ENCODE measurements at regions not wholly inside any gene's neighbourhood (a gene's known extent, or its start where the extent isn't known, plus 50 kb on each side); places are given as distances from the start of the nearest gene placed in this dataset.
"Not testable (repeated sequence)": the region's sequence is repeated elsewhere in the genome, so short reads cannot be mapped to it uniquely, and the experiment has no call there.

DNA sequence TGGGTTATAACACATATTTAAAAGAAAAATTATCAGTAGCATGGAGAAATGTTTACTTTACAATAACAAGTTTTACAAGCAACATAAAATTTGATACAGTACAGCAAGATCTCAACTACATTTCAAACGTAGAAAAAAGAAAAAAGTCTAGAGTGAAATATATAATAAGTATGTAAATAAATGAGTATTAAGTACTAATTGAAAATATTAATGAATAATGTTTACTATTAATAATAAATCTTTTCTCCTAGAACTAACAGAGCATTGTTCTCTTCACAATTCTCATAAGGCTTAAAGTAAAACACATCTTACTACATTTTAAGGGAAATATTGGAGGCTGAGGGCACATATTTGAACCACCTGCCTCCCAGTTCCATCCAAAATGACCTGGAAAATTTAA, 72.1 kb downstream of the TMEM212 start:
- no peak for DNase-seq (ENCODE audit: low spot score)

DNA sequence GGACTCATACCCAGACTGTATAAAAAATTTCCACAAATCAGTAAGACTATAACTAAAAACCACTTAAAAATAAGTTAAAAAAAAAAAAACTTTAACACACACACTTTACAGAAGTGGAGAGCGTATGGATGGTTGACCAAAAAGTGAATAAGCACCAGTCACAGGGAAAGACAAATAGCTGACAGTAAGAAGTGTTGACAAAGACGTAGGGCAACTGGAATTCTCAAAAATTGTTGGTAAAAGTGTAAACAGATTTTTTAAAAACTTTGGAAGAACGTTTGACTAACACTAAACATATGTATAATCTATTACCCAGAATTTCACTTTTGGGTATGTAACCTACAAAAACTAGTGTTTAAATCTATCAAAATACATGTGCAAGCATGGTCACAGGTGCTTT, 73.7 kb downstream of the TMEM212 start:
- DNase-seq (ENCODE audit: low spot score) = no peak

DNA sequence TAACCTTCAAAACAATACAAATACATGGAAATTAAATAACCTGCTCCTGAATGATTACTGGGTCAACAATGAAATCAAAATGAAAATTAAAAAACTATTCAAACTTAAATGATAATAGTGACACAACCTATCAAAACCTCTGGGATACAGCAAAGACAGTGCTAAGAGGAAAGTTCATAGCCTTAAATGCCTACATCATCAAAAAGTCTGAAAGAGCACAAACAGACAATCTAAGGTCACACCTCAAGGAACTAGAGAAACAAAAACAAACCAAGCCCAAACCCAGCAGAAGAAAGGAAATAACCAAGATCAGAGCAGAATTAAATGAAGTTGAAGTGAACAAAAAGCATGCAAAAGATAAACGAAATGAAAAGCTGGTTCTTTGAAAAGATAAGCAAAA, 79.5 kb downstream of the TMEM212 start:
- not testable (repeated sequence) for DNase-seq (ENCODE audit: low spot score)

DNA sequence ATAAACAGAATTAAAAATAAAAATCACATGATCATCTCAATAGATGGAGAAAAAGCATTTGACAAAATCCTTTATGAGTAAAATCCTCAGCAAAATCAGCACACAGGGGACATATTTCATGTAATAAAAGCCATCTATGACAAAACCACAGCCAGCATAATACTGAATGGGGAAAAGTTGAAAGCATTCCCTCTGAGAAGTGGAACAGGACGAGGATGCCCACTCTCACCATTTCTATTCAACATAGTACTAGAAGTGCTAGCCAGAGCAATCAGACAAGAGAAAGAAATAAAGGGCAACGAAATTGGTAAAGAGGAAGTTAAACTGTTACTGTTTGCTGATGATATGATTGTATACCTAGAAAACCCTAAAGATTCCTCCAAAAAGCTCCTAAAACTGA, 80.5 kb downstream of the TMEM212 start:
- not testable (repeated sequence) for DNase-seq (ENCODE audit: low spot score)

DNA sequence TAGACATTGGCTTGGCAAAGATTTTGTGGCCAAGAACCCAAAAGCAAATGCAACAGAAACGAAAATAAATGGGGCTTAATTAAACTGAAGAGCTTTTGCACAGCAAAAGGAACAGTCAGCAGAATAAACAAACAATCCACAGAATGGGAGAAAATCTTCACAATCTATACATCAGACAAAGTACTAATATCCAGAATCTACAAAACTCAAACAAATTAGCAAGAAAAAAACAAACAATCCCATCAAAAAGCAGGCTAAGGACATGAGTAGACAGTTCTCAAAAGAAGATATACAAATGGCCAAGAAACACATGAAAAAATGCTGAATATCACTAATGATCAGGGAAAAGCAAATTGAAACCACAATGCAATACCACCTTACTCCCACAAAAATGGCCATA, 81.7 kb downstream of the TMEM212 start:
- not testable (repeated sequence) for DNase-seq (ENCODE audit: low spot score)

DNA sequence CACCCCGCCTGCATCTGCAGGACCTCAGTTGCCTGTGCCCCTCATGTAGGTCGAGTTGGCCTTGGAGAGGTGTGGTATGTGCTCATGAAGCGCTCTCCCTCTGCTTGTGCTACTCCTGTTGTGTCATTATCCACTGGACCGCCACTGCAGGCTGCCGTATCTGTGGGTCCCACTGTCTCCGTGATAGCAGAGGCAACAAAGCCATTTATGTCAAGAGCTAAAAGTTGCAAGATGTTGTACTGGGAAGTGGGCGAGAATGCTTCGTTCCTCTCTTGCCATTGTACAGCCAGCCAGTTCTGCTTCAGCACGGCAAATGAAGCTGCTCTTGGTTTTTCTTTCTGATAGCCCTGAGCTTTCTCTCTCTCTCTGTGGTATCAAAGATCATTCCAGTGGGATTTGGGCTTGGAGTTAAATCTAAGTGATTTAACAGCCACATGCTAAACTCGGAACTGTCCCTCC, 89.0 kb downstream of the TMEM212 start:
- DNase-seq (ENCODE audit: low spot score) = peak; percentile 87

DNA sequence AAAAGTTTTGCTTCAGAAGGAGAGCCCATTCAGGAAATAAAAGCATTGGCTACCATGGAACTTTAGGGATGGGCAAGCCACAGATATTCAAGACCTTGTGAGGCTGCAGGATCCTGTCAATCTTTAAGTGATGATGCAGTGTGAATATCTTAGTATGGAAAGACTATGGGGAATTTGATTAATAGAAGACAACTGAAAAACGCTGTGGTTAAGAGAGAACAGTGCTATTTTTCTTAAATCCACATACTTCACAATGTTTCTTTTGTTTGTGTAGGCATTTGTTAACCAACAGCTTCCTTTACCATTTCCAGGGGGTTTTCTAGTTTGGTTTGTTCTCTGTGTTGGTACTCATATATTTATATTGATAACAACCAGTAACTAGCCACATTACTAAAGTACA, 90.3 kb downstream of the TMEM212 start:
- no peak for DNase-seq (ENCODE audit: low spot score)

DNA sequence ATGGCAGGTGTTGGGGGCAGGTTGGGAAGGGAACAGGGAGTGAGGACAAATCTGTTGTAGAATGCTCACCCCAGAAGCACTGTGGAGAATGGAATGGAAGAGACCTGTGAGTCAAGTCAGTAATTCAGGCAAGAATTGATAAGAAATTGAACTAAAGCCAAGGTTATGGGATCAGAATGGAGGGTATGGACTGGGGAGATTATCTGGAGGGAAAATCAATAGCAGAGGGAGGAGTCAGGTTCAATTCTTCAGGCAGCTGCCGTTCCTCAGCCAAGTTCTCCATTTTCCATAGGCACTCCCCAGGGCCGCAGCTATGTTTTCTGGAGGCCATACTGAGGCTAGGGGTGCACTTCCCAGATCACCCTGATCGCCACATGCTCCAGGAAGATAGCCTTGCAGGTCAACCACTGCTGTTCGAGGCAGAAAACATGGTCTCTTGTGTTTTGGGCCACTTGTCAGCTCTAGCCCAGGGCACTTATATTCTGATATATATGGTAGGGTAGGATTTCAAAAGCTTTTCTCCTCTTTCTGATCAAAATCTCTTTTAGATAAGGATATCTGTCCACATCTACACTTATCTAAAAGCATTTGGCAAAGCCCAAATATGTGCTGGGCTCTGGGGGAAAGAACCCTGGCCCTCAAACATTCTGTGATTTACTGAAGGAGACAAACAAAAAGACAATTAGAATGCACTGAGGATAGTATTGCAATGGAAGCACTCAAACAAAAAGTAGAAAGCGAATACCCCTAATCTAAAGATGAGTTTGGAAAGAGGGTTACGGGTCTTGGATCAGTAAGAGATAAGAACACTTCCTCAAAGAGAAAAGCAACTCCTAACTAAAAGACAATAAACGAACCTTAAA, 92.3 kb downstream of the TMEM212 start:
- peak; percentile 71 for DNase-seq (ENCODE audit: low spot score)

DNA sequence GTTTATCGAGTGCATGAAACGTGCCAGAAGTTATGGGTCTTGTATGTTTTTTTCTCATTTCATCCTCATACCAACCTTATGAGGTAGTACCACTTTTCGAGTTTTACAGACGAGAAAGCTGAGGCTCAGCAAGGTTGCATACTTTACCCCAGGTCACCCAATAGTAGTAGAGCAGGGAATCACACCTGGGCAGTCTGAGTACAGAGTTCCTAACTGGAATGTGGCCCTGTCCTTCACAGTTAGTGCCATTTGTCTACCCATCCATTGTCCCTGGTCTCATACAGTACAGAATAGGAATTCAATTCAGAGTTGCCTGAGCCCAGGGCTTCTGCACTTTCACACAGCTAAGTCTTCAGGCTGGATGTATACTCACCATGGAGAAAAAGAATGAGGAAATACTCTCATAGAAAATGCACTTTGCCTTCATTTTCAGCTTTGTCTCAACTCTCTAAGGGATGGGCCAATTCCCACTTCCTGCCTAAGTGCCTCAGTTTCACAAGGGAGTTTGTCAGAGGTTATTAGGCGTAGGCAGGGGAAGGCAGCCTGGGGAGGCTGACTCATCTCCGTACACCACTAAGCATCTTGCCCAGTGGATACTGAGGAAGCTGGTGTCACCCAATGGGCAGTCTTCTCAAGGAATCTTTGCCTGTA, 93.2 kb downstream of the TMEM212 start:
- DNase-seq (ENCODE audit: low spot score) = peak; percentile 57

DNA sequence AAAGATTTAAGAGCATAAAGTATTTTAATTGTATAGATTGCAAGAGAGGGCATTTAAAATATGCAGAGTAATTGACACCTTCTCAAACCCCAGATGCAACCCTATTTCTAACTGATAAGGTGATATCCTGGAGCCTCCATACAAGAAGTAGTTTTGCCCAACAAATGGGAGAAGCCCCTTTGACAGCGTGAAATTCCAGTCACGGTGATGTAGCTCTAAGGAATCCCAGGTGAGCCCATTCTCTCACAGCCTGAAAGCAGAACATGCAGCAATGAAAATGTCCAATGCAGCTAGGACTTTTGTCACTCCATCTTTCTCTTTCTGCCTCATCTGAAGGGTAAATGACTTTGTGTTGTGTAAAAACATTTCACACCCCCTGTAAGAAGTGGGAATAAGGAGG, 96.4 kb downstream of the TMEM212 start:
- DNase-seq (ENCODE audit: low spot score) = no peak

DNA sequence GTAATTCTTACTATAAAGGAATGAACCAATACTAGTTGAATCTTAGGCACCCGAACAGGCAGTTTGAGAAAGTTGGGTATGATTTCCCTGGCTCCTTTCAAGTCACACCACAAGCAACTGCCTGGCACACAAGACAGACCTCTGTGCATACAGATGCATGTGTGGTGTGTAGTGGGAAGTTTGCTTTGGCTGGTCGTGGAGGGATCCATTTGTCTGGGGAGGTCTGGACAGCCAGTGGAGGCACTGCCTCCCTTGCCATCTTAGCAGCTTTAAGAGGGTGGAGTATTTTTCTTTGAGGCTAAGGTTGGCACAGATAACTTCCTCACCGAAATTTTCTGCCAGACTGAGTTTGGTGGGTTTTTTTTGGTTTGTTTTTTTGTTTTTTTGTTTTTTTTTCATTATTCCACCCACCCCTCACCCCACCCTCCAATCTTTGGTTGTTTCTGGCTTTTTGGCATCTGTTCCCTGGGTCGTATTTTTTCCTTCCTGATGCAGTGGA, 97.1 kb downstream of the TMEM212 start:
- no peak for DNase-seq (ENCODE audit: low spot score)

DNA sequence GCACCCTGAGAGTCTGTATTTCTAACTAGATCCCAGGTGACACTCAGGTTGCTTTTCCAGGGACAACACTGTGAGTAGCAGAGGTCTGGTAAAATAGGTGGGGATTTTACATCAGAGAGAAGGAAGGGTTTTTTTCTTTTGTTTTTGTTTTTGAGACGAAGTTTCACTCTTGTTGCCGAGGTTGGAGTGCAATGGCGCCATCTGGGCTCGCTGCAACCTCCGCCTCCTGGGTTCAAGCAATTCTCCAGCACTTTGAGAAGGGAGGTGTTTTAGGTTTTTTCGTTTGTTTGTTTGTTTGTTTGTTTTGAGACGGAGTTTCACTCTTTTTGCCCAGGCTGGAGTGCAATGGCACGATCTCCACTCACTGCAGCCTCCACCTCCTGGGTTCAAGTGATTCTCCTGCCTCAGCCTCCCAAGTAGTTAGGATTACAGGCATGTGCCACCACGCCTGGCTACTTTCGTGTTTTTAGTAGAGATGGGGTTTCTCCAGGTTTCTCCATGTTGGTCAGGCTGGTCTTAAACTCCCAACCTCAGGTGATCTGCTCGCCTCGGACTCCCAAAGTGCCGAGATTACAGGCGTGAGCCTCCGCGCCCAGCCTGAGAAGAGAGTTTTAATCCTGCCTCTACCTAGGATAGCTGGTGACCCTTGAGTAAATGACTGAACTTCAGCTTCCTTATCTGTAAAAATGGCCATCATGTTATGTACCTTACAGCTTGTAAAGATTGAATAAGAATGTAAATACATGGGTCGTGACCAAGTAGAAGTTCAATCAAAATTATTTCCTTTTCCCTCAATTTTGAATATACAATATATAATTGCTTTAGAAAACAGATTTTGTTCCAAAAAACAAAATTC, 95.9 kb upstream of the FNDC3B start:
- DNase-seq (ENCODE audit: low spot score) = no peak

DNA sequence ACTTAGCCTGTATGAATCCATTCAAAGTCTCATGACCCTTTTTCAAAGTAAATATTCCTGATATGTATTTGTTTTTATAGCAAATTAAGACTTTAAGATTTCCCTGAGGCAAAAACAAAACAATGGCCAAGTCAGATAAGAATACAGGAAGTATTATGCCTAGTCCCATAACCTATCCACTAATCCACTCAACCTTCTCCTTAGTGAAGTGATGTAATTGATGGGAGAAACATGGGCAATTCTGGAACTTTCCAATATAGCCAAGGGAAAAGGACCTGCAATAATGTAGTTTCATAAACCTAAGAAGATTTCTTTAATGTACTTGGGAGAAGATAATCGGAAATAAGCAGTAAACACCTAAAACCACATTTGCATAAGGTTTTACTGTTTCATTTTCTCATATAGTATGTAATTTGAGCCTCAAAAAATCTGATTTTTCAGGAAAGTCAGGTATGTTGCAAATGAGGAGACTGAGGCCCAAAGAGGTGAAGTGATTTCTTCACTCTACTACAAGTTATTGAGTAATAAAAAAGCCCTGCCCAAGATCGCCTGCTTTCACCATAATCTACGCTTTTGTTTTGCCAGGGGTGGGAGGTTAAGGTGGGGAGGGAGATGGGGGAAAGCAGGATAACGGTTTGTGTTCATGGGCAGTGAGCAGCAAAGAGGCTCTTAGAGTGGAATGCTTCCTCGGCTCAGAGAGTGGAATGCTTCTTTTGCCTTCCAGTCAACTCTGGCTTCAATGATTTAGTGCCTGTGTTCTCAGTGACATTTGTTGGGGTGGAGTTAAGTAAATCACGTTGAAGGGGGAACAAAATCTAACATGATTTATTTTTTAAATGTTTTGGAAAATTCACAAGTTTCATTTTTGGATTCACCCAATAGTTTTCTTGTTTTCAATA, 95.0 kb upstream of the FNDC3B start:
- DNase-seq (ENCODE audit: low spot score) = peak; percentile 82

DNA sequence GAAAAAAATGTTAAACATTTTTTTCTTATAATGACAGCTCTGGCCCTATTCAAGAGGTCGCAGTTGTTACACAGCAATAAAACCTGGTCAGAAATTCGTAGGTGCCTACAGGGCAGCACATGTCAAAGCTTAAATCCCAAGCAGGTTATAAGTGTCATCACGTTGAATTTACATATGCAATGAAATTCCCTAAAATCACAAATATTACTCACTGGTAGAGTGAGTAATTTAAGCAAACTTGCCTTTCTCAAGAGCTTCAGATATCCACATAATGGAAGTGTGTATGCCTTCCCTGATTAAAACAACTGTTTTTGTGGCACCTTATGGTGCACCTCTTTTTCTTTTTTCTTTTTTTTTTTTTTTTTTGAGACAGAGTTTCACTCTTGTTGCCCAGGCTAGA, 90.7 kb upstream of the FNDC3B start:
- DNase-seq (ENCODE audit: low spot score) = no peak

DNA sequence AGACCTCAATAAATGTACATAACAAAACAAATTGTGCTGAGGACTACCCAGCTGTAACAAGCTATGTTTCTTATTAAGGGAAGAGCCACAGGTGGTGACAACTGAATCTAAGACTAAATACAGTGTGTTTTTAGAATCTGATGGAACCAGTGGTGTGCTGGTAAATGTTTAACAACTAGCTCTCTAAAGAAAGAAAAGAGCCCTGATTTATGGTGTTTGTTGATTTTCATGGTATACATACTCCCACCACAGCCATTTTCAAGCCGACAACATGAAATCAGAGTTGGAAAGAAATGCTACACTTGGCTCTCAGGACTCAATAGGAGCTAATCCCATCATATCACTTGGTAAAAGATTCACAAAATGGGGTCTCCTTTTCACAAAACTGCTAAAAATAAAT, 89.8 kb upstream of the FNDC3B start:
- DNase-seq (ENCODE audit: low spot score) = no peak

DNA sequence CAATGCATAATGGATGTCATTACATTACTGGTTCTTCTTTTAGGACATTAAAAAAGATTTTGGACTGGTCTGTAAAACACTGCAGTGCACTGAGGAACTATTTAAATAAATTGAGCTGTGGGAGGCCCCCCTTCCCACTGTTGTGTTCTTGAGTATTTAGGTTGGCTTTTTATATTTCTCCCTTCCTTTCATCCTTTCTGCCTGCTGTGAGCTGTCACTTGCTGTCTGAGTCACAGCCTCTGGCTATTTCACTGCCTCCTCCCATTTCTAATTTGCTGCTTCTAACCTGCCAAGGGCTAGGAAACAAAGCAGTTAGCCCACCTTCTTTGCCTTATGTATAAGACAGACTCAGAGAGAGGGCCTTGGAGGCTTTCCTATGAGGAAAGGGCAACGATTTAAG, 89.0 kb upstream of the FNDC3B start:
- peak; percentile 68 for DNase-seq (ENCODE audit: low spot score)

DNA sequence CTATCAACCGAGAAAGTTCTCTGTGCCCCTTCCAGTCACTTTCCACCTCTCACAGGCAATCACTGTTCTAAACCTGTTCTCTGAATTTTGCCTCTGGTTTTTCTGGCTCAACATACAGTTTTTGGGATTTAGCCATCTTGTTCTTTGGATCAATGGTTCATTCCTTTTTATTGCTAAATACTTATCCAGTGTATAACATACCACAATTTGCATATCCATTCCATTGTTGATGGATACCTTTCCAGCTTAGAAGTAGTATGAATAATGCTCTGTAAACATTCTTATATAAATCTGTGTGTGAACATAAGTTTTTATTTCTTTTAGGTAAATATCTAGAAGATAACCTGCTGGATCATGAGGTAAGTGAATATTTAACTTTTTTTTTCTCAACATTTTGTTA, 87.8 kb upstream of the FNDC3B start:
- DNase-seq (ENCODE audit: low spot score) = no peak

DNA sequence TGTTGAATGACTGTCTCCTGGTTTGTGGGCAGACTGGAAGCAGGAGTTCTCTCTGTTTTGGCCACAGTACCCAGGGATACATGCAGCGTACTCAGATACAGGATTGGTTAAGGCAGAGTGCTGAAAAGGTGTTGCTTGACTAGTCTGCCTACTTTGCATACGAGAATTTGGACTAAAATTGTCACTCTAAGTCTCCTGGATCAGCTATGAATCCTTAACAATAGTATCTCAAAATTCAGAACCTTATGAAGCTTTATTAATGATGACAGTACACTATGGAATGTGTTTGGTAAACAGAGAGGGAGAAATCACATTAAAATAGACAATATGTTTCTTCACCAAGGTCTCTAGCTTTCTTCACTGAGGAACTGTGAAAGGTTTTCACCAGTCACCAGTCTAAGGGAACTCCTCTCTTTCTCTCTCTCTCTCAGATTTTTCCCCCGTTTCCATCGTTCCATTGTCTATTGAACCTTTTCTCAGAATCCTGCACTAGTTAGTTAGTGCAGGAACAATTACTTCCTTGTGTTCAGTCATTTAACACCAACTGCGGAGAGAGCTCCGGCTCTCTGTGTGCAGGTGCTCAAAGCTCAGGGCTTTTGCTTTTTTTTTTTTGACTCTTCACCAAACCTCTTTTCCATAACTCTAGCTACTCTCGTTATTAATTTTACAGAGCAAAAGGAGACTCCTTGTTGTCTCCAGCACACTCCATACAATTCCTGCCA, 85.9 kb upstream of the FNDC3B start:
- no peak for DNase-seq (ENCODE audit: low spot score)

DNA sequence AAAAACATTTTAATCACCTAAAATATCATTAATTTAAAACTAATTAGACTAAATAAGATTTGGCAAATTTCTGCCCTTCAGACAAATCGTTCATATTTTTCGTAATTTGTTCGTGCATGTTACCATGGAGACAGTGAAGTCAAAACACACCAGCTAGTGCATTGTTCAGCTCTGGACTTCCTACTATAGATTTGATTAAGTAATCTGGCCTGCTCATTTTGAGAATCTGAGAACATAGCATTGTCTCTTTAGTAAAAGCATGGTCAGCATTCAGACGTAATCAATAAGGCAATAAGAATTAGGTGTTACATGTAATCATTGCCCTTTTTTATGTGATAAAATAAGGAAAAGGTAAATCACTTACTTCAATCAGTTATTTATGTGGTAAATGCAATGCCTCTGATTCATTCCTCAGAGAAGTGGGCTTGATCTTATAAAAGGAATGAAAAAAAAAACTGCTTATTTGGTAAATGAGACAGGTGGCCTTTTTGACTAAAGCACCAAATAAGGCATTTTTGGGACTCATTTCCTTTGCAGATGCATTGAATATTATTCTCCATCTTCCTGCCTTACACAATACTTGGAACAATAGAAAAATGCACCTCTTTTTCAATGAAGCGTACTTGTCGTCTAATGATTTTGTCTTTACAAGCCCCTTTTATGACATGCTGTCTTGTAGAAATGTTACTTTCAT, 84.5 kb upstream of the FNDC3B start:
- DNase-seq (ENCODE audit: low spot score) = peak; percentile 32

DNA sequence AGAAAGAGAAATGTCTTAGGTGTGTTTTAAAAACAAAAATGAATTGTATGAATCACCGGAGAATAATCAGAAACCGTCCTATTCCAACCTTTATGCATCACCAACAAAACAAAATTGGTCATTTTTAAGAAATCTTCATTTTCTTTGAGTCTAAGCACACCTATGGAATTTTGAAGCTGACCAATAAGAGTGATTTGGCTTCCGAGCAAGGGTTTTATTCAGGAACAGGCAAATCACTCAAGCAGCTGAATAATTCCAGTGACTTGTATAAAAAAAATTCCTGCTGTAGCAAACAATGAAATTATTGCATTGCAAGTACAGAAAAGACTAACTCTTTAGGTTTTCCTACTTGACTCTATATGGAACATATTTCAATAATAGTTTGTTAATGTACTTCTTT, 83.8 kb upstream of the FNDC3B start:
- peak; percentile 39 for DNase-seq (ENCODE audit: low spot score)

Data from umbilical cord (tissue), 1 donor.